SHP77 (cell line): ENCODE measurements at regions not wholly inside any gene's neighbourhood (a gene's known extent, or its start where the extent isn't known, plus 50 kb on each side); places are given as distances from the start of the nearest gene placed in this dataset.

Experiments used
- DNase-seq, 2 experiments: peaks; one replicate each; lab custom pipeline; 2025; lab: John Stamatoyannopoulos, UW

DNA sequence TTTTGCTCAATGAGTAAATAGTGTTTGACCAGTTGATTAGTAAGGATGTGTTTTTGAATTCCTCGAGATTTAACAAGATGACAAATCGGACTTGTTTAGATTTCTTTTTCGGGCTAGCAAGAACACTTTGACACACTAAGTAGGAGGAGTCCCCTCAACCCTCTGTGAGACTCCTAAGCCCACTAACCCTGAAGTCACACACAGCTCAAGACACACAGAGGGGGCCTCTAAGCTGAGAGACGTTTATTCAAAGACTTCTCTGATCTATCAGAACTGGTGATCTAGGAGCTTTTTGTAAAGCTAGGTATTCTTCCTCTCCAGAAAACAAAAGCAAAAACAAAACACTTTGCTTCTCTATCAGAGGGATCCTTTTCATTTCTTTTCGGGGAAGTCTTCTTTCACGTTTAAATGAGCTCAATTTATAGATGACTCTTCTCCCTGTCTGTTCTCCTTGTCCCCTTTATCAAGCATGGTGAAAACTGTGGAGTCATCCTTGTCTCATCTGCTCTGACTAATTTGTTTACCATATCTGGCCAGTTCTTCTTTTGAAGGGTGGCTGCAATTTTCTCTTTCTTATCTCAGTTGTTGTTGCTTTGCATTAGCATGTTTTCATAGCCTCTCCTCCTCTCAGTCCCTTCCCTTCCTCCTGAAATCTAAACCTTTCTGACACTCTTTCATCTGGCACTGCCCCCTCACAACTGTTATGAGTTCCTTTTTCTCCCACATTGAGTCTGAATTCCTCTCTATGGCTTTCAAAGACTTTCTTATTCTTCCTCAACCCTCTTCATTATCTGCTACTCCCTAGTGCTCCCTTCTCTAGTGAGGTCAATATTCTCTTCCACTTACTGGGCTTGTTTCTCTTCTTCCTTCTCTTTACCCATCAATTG is 68.5 kb upstream of the RAI14 start:
- DNase-seq = no peak

DNA sequence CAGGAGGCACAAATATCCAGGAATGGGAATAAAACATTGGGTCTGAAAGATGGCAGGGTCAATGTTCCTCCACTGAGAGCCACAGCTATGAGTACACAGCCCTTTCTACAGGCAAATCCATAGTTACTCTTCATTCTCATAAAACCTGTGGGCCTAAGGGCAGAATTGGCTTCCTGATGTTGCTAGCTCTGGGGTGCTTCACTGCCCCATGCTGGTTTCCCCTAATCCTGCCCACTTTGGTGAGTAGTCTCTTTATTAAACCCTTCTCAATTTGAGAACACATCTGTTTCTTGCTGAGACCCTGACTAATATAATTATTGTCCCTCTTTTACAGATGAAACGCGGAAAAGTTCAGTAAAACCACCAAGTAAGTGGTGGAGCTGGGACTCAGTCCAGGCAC is 66.3 kb upstream of the RAI14 start:
- DNase-seq = no peak

GRCh38 chr5:34591723-34592122 is 64.4 kb upstream of the RAI14 start:
- no peak for DNase-seq

- no peak for DNase-seq
Observed at GRCh38 chr5:34597034-34598027, 58.8 kb upstream of the RAI14 start.

DNA sequence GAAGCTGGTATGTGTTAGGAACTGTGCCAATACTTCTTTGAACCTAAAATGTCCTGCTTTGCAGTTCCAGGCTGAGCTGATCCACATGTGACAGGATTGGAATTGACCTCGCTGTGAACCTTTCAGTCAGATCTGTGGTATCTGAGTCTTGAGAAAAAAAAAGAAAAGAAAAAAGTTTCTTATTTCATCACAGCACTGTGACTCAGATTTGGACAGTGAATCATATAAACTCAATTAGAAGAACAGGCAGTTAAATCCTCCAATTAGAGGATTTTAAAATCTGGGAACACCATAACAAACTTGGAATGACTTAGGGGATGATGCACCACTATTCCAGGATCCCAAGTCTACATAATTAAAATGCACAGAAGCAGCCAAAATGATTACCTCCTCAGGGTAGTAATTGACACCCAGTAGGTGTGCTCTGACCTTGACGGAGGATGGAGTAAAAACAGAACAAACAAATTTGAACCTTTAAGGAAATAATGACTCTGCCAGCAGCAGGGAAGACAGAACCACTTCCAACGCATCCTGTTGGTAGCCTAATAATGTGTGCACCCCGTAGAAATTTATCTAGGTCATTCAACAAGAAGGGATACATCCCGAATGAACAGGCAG is 57.8 kb upstream of the RAI14 start:
- DNase-seq = no peak

DNA sequence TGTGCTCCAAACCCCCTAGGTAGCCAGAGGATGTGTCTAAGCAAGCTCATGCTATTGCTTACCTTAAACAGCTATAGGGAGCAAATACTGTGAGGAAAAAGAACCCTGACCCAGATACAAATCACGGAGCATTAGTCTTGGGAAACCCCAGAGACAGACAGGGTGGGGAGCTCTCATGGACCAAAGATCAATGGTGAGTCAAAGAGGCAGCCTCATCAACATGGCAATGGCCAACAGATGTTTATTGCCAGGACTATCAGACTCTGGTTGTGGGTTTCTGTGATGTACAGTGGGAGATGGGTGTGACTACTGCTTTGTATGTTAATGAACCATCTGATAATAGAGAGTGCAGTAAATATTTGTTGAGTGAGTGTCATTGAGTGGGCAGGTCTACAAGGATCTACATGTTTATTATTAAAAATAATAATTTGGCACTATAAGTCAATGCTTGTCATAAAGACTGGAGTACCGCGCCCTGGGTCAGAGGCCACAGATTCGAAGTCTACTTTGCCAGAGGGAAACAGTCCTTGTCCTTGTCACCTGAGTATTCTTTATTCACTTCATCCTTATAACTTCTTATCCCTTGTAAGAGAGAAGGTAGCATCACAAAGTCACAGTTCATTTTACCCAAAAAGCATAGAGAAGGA is 56.5 kb upstream of the RAI14 start:
- no peak for DNase-seq

DNA sequence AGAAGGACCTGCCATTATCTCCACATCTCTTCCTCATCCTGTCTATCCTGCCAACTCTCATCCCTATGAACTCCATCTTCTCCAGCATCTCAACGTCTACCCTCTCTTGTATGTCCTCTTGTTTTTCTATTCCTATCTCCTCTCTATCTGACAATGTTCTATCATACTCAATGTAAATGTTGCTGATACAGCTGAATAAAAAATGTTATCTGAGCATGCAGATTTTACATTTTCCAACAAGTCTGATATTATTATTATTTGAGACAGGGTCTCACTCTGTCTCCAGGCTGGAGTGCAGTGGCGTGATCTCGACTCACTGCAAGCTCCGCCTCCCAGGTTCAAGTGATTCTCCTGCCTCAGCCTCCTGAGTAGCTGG is 56.0 kb upstream of the RAI14 start:
- no peak for DNase-seq

DNA sequence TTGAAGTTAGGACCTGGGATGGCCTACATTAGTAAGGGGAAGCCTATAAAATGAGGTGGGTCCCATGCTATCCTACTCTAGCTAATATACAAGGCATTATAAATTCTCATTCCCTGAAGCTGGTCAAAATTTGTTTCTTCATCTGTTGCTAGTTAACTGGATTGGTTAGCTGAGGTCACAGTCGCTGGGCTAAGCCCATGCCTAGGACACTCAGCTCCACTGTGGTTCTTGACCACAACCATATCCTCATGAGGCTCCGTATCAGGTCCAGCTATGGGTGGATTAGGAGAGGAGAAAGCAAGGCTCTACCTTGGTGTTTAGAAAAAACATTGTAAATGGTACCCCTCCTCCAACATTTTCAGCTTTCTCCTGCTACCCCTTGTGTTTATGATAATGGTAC is 52.8 kb upstream of the RAI14 start:
- DNase-seq = no peak

GRCh38 chr5:34604119-34604675 is 51.9 kb upstream of the RAI14 start:
- DNase-seq = no peak

GRCh38 chr5:34606101-34606500 is 50.0 kb upstream of the RAI14 start:
- no peak for DNase-seq
